A549 (cell line): ENCODE measurements at regions not wholly inside any gene's neighbourhood (a gene's known extent, or its start where the extent isn't known, plus 50 kb on each side); places are given as distances from the start of the nearest gene placed in this dataset.

Experiments used
- ATAC-seq, 2 experiments: fragments of 200-7000 bp in 1 of 2; fragments of >200 bp in 1 of 2; cut with Nextera tagmentation in 1 of 2; cut with Tn5 transposase in 1 of 2; 3 replicates each; pipeline versions ENCODE4 v1.8.0 to v1.9.1; 2018 to 2020; ENCODE audit warnings: mild to moderate bottlenecking in 1 of 2, moderate library complexity in 1 of 2
- CTCF ChIA-PET: fragments of 300-600 bp; sonication (Branson Sonifier 250); formaldehyde crosslinking; extraction: SDS; loops from one replicate; lab custom pipeline; 2021; ENCODE audit warnings: antibody characterized with exemption, inconsistent platforms; lab: Yijun Ruan, JAX
- POLR2A ChIA-PET: fragments of 350-600 bp; formaldehyde crosslinking; extraction: SDS; loops from one replicate; lab custom pipeline; 2021; ENCODE audit warnings: antibody characterized with exemption, inconsistent platforms; lab: Yijun Ruan, JAX
- DNase-seq, 2 experiments: peaks; one replicate each; pipeline versions ENCODE4 v3.0.0 to v3.0.0-alpha.2; 2011 to 2016; ENCODE audit warnings: low read depth in 1 of 2, low spot score in 1 of 2
- FAIRE-seq: peaks from 2 replicates; lab custom pipeline; 2011; peaks lifted over from hg19 to GRCh38; lab: Jason Lieb, UNC
- H3K27ac ChIP-seq, 2 experiments: fragments of >200 bp; sonication (Bioruptor Twin); formaldehyde crosslinking; 3 replicates each; pipeline ENCODE4 v1.5.1; 2016 to 2017
- H3K4me1 ChIP-seq: fragments of >200 bp; sonication (Bioruptor Twin); formaldehyde crosslinking; 3 replicates; pipeline ENCODE4 v1.6.1; 2016
- H3K4me2 ChIP-seq: fragments of >200 bp; sonication (Bioruptor Twin); formaldehyde crosslinking; 3 replicates; pipeline ENCODE4 v1.6.1; 2016
- H3K4me3 ChIP-seq: fragments of >200 bp; sonication (Bioruptor Twin); formaldehyde crosslinking; 3 replicates; pipeline ENCODE4 v1.5.1; 2016
- H3K9me3 ChIP-seq: fragments of >200 bp; sonication (Bioruptor Twin); formaldehyde crosslinking; 3 replicates; pipeline ENCODE4 v1.6.1; 2016
- CBX8 ChIP-seq: fragments of 200-600 bp; sonication (generic); IDR thresholded peaks from 2 replicates; pipeline ENCODE4 v1.6.1; 2016
- CHD2 ChIP-seq: fragments of 150-350 bp; IDR thresholded peaks from 2 replicates; pipeline ENCODE4 v1.6.1; 2014; ENCODE audit warnings: low read length; ENCODE audit not compliant: partially characterized antibody
- CTCF ChIP-seq: fragments of >200 bp; sonication (Bioruptor Twin); formaldehyde crosslinking; IDR thresholded peaks from 3 replicates; pipeline ENCODE4 v1.5.1; 2016
- E2F6 ChIP-seq: IDR thresholded peaks from 2 replicates; pipeline ENCODE4 v1.6.1; 2012; ENCODE audit warnings: low read depth, borderline replicate concordance
- EHMT2 ChIP-seq: fragments of 200-600 bp; sonication (generic); IDR thresholded peaks from 2 replicates; pipeline ENCODE4 v1.6.1; 2016; ENCODE audit warnings: antibody characterized with exemption, low read depth, mild to moderate bottlenecking, moderate library complexity
- FOSB ChIP-seq: fragments of 250-450 bp; sonication (Bioruptor Pico); IDR thresholded peaks from 2 replicates; pipeline ENCODE4 v1.5.0; 2020; ENCODE audit warnings: mild to moderate bottlenecking, moderate library complexity
- FOXS1 ChIP-seq: fragments of 250-450 bp; sonication (Bioruptor Pico); IDR thresholded peaks from 2 replicates; pipeline ENCODE4 v1.5.0; 2020; ENCODE audit warnings: mild to moderate bottlenecking, moderate library complexity
- GATA3 ChIP-seq: IDR thresholded peaks from 2 replicates; pipeline ENCODE4 v1.6.1; 2012; ENCODE audit warnings: borderline replicate concordance
- HES2 ChIP-seq: fragments of >200 bp; sonication (Bioruptor Twin); formaldehyde crosslinking; IDR thresholded peaks from 2 replicates; pipeline ENCODE4 v1.6.1; 2016
- HMGXB4 ChIP-seq: fragments of 250-450 bp; sonication (Bioruptor Pico); IDR thresholded peaks from 2 replicates; pipeline ENCODE4 v1.5.0; 2021; ENCODE audit warnings: mild to moderate bottlenecking, moderate library complexity, borderline replicate concordance
- HOXA7 ChIP-seq: fragments of 250-450 bp; sonication (Bioruptor Pico); IDR thresholded peaks from 2 replicates; pipeline ENCODE4 v1.5.0; 2020; ENCODE audit warnings: mild to moderate bottlenecking, moderate library complexity
- HOXB13 ChIP-seq: fragments of 250-450 bp; sonication (Bioruptor Pico); IDR thresholded peaks from 2 replicates; pipeline ENCODE4 v1.5.0; 2020; ENCODE audit warnings: low read depth, mild to moderate bottlenecking, moderate library complexity
- HOXB5 ChIP-seq: fragments of 250-450 bp; sonication (Bioruptor Pico); IDR thresholded peaks from 2 replicates; pipeline ENCODE4 v1.5.0; 2020; ENCODE audit warnings: mild to moderate bottlenecking, moderate library complexity
- JUN ChIP-seq, 2 experiments: fragments of >200 bp; sonication (Bioruptor Twin); formaldehyde crosslinking; IDR thresholded peaks; 2 replicates in 1 of 2; 3 replicates in 1 of 2; pipeline ENCODE4 v1.6.1; 2016 to 2017
- JUNB ChIP-seq: fragments of >200 bp; sonication (Bioruptor Twin); formaldehyde crosslinking; IDR thresholded peaks from 2 replicates; pipeline ENCODE4 v1.6.1; 2016
- KDM1A ChIP-seq: fragments of 200-600 bp; sonication (generic); IDR thresholded peaks from 2 replicates; pipeline ENCODE4 v1.6.1; 2016; ENCODE audit warnings: low read depth, mild to moderate bottlenecking
- MAFK ChIP-seq: fragments of 450-650 bp; IDR thresholded peaks from 2 replicates; pipeline ENCODE4 v1.6.1; 2014; ENCODE audit not compliant: partially characterized antibody
- MAX ChIP-seq: IDR thresholded peaks from 2 replicates; pipeline ENCODE4 v1.6.1; 2012
- MAZ ChIP-seq: fragments of 150-350 bp; IDR thresholded peaks from 2 replicates; pipeline ENCODE4 v1.6.1; 2014; ENCODE audit warnings: antibody characterized with exemption, low read depth, low read length, borderline replicate concordance
- NFE2L2 ChIP-seq: fragments of 150-350 bp; conservative IDR thresholded peaks from 2 replicates; pipeline ENCODE4 v1.6.1; 2014; ENCODE audit warnings: low read length
- NPAS2 ChIP-seq: fragments of 250-450 bp; sonication (Bioruptor Pico); IDR thresholded peaks from 2 replicates; pipeline ENCODE4 v1.8.0; 2022; ENCODE audit warnings: mild to moderate bottlenecking, moderate library complexity, borderline replicate concordance
- PBX3 ChIP-seq: IDR thresholded peaks from 2 replicates; pipeline ENCODE4 v1.6.1; 2012
- RAD21 ChIP-seq, 2 experiments: fragments of >200 bp in 1 of 2; sonication (Bioruptor Twin) in 1 of 2; formaldehyde crosslinking in 1 of 2; IDR thresholded peaks in 1 of 2; conservative IDR thresholded peaks in 1 of 2; 2 replicates in 1 of 2; 3 replicates in 1 of 2; pipeline ENCODE4 v1.6.1; 2012 to 2018; ENCODE audit warnings: inconsistent platforms in 1 of 2
- RARB ChIP-seq: fragments of 250-450 bp; sonication (Bioruptor Pico); IDR thresholded peaks from 2 replicates; pipeline ENCODE4 v1.8.0; 2021; ENCODE audit warnings: mild to moderate bottlenecking, moderate library complexity
- RCOR1 ChIP-seq: fragments of 150-350 bp; IDR thresholded peaks from 2 replicates; pipeline ENCODE4 v1.6.1; 2014; ENCODE audit warnings: antibody characterized with exemption, low read length, low read depth
- RNF2 ChIP-seq: fragments of 200-600 bp; sonication (generic); IDR thresholded peaks from 2 replicates; pipeline ENCODE4 v1.6.1; 2016; ENCODE audit warnings: low read depth, mild to moderate bottlenecking, antibody characterized with exemption, moderate library complexity, borderline replicate concordance
- SMC3 ChIP-seq: fragments of >200 bp; sonication (Bioruptor Twin); formaldehyde crosslinking; IDR thresholded peaks from 3 replicates; pipeline ENCODE4 v1.6.1; 2018; ENCODE audit warnings: inconsistent platforms
- SREBF2 ChIP-seq: fragments of 450-650 bp; IDR thresholded peaks from 2 replicates; pipeline ENCODE4 v1.6.1; 2014; ENCODE audit warnings: mild to moderate bottlenecking, moderate library complexity
- TP53 ChIP-seq: fragments of 250-450 bp; sonication (Bioruptor Pico); IDR thresholded peaks from 2 replicates; pipeline ENCODE4 v1.5.0; 2021; ENCODE audit warnings: mild to moderate bottlenecking, moderate library complexity
- USF2 ChIP-seq: fragments of 450-650 bp; IDR thresholded peaks from 2 replicates; pipeline ENCODE4 v1.6.1; 2014; ENCODE audit warnings: antibody characterized with exemption
- ZFP36 ChIP-seq: fragments of 450-650 bp; IDR thresholded peaks from 2 replicates; pipeline ENCODE4 v1.6.1; 2014; ENCODE audit warnings: borderline replicate concordance; ENCODE audit not compliant: partially characterized antibody
- ZNF302 ChIP-seq: fragments of 250-450 bp; sonication (Bioruptor Pico); IDR thresholded peaks from 2 replicates; pipeline ENCODE4 v1.9.0; 2021; ENCODE audit warnings: inconsistent platforms, mild to moderate bottlenecking, moderate library complexity
- WGBS: methylation state at CpG from one replicate; pipeline ENCODE4 v1.1.6; 2017; ENCODE audit errors: missing lambda C conversion rate; 5-methylcytosine and 5-hydroxymethylcytosine counted together

GRCh38 chr12:97274386-97274785 is 188.2 kb upstream of the RMST start:
- TF ChIP-seq CHD2 (no peak), JUN (IDR thresholded peaks at IDR 0.05) (no peak), RCOR1 (no peak), NPAS2 (CRISPR knock-in tag) (no peak), MAX (no peak), CTCF (no peak), HOXB13 (CRISPR knock-in tag) (no peak), SREBF2 (no peak), NFE2L2 (no peak), FOSB (CRISPR knock-in tag) (no peak), GATA3 (no peak), CBX8 (no peak), JUNB (no peak), TP53 (CRISPR knock-in tag) (no peak), RAD21 (conservative IDR thresholded peaks at IDR 0.05 in 1 of 2, IDR thresholded peaks at IDR 0.05 in 1 of 2) (no peak), FOXS1 (CRISPR knock-in tag) (no peak), MAZ (no peak), HOXB5 (CRISPR knock-in tag) (no peak), MAFK (no peak), ZFP36 (no peak)
- TF ChIP-seq, all 56 proteins: peak for 0
- 2% methylated on average over 2 of the region's 2 CpGs for WGBS
- ChIA-PET POLR2A (no interaction called here), CTCF (no interaction called here)
- FAIRE-seq (no peak), DNase-seq (no peak), ATAC-seq (no peak)
- Histone ChIP-seq H3K4me2 (no peak overlapping the region), H3K4me3 (no peak overlapping the region), H3K4me1 (no peaks in the 10 kb centered on the region), H3K27ac (no peak overlapping the region), H3K9me3 (no peaks in the 10 kb centered on the region)

- Histone ChIP-seq H3K9me3 (no peaks in the 10 kb centered on the region), H3K4me1 (no peaks in the 10 kb centered on the region), H3K4me2 (no peak overlapping the region), H3K27ac (no peak overlapping the region), H3K4me3 (no peak overlapping the region)
- no peak for TF ChIP-seq USF2
- no peak for TF ChIP-seq ZNF302 (CRISPR knock-in tag)
- TF ChIP-seq RARB, result no peak
- no peak for TF ChIP-seq SMC3
- TF ChIP-seq KDM1A, result no peak
- no peak for TF ChIP-seq MAZ
- TF ChIP-seq HOXA7, result no peak
- TF ChIP-seq HMGXB4 (CRISPR knock-in tag), result no peak
- no peak for TF ChIP-seq RNF2
- TF ChIP-seq JUN (IDR thresholded peaks at IDR 0.05), result no peak
- no peak for TF ChIP-seq PBX3
- TF ChIP-seq CHD2, result no peak
- TF ChIP-seq HOXB13 (CRISPR knock-in tag), result no peak
- TF ChIP-seq HES2, result no peak
- TF ChIP-seq RAD21 (conservative IDR thresholded peaks at IDR 0.05 in 1 of 2, IDR thresholded peaks at IDR 0.05 in 1 of 2), result no peak
- no peak for TF ChIP-seq EHMT2
- TF ChIP-seq GATA3, result no peak
- TF ChIP-seq E2F6, result no peak
- no peak for ATAC-seq
- 32% methylated on average over 14 of the region's 14 CpGs for WGBS
- CTCF ChIA-PET, result no interaction called here
- POLR2A ChIA-PET, result no interaction called here
- DNase-seq, result no peak
- FAIRE-seq, result no peak
Observed at GRCh38 chr12:97275256-97275655, 187.3 kb upstream of the RMST start.
